ENCODE measurements at regions not wholly inside any gene's neighbourhood (a gene's known extent, or its start where the extent isn't known, plus 50 kb on each side); places are given as distances from the start of the nearest gene placed in this dataset.

GRCh38 chr12:59191372-59191771 is 271.1 kb upstream of the LRIG3 start:
- TF ChIP-seq, protein P1, sequence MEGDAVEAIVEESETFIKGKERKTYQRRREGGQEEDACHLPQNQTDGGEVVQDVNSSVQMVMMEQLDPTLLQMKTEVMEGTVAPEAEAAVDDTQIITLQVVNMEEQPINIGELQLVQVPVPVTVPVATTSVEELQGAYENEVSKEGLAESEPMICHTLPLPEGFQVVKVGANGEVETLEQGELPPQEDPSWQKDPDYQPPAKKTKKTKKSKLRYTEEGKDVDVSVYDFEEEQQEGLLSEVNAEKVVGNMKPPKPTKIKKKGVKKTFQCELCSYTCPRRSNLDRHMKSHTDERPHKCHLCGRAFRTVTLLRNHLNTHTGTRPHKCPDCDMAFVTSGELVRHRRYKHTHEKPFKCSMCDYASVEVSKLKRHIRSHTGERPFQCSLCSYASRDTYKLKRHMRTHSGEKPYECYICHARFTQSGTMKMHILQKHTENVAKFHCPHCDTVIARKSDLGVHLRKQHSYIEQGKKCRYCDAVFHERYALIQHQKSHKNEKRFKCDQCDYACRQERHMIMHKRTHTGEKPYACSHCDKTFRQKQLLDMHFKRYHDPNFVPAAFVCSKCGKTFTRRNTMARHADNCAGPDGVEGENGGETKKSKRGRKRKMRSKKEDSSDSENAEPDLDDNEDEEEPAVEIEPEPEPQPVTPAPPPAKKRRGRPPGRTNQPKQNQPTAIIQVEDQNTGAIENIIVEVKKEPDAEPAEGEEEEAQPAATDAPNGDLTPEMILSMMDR (conservative IDR thresholded peaks at IDR 0.05; ENCODE audit: low read length): no peak
- DNase-seq (ENCODE audit: low read depth): no peak
- H3K4me3 ChIP-seq (ENCODE audit: low read length): no peak overlapping the region

DNA sequence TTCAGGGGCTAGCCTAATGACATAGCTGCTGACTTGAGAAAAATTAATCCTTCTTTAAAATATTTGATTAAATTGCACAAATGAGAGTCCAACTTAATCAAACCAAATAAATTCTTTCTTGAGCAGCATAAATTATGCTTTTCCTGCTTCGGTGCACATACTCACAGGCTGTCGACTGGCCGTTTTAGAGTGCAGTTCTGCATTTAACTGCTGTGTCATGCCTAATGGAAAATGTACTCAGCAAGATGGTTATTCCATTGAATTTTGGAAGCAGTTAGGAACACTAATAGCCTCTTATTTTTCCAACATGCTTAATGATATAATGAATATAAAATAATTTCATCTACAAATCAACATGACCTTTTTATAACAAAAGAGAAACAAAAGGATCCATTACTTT is 266.1 kb upstream of the LRIG3 start:
- TF ChIP-seq, protein P1 (conservative IDR thresholded peaks at IDR 0.05; ENCODE audit: low read length): no peak
- no peak for DNase-seq (ENCODE audit: low read depth)
- no peak overlapping the region for H3K4me3 ChIP-seq (ENCODE audit: low read length)

- TF ChIP-seq, protein P1 (conservative IDR thresholded peaks at IDR 0.05; ENCODE audit: low read length): no peak
- no peak for DNase-seq (ENCODE audit: low read depth)
These were observed 265.0 kb upstream of the LRIG3 start for GRCh38 chr12:59185295-59185694.

DNA sequence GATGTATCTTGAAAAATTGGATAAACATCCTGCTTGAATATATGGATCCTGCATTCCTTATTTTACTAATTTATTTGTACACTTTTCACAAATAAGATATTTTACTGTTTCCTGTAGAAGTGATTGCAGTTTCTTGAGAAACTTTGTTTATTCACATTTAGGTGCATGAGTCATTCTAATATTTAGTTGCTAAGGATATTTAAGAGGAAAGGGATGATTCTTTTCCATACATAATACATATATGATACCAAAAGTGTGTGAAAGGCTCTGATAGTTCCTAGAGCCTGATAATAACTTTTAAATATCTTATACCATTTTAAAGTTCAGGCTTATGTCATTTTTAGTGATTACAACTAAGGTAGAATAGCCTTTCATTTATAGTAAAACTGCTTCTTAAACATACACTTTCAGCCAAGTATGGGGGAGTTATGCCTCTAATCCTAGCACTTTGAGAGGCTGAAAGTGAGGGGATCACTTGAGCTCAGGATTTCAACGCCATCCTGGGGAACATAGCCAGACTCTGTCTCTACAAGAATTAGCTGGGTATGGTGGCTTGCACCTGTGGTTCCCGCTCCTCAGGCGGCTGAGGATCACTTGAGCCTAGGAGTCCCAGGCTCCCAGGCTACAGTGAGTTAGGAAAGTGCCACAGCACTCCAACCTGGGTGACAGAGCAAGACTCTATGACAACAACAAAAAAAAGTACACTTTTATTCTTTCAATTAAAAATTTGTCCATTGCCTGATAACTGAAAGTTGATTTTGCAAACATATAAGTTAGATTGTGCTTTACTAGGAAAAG is 262.6 kb upstream of the LRIG3 start:
- DNase-seq (ENCODE audit: low read depth): no peak
- no peak overlapping the region for H3K4me3 ChIP-seq (ENCODE audit: low read length)
- TF ChIP-seq, protein P1 (conservative IDR thresholded peaks at IDR 0.05; ENCODE audit: low read length): no peak

More at GRCh38 chr12:59185295-59185694, 265.0 kb upstream of the LRIG3 start:
- H3K4me3 ChIP-seq (ENCODE audit: low read length): no peak overlapping the region

DNA sequence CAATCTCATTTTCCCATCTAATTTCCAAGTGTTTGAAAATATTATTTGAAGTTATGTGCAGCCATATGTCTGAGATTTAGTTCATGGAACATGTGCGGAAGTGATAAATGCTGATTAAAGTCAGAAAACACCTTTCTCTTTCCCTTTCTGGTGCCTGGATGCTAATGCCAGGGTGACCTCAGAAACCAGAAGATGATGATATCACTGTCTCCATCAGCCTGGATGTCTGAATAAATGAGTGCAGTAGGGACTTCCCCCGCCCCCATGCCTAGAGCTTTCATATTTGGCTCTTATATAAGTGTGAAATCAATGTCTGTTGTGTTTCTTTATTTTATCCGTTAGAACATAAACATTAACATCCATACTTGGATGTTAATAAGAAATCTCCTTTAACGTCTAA is 261.9 kb upstream of the LRIG3 start:
- DNase-seq (ENCODE audit: low read depth): no peak
- H3K4me3 ChIP-seq (ENCODE audit: low read length): no peak overlapping the region
- TF ChIP-seq, protein P1 (conservative IDR thresholded peaks at IDR 0.05; ENCODE audit: low read length): no peak

DNA sequence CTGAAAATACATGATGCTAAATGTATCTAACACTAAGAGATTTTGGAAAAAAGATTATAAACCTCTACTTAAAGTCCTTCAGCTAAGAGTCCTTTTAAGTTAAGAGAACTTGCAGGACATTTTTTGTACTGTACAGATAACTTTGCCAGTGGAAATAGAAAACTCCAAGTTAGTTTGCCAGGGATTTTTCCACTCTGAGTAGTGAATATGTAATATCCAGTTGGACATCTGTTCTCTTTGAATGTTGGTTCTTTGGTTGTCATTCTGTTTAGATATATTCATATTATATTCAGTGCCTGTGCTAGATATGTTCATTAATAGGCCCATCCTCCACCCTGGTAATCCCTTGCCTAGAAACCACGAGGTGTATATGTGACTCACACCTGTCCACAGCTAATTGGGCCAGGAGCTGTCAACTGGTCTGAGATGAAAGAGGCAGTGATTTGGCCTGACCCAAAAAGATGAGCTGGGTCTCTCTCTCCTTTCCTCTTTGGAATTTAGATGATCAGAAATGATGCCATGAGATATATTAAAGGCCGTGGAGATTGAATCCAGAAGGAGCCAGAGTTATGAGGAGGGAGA is 261.0 kb upstream of the LRIG3 start:
- TF ChIP-seq, protein P1 (conservative IDR thresholded peaks at IDR 0.05; ENCODE audit: low read length): no peak
- H3K4me3 ChIP-seq (ENCODE audit: low read length): no peak overlapping the region
- no peak for DNase-seq (ENCODE audit: low read depth)

- no peak for DNase-seq (ENCODE audit: low read depth)
- no peak overlapping the region for H3K4me3 ChIP-seq (ENCODE audit: low read length)
- TF ChIP-seq, protein P1 (conservative IDR thresholded peaks at IDR 0.05; ENCODE audit: low read length): no peak
These were observed 258.9 kb upstream of the LRIG3 start for GRCh38 chr12:59179231-59179630.

Data from AG10803 (cell line).